ENCODE measurements at regions not wholly inside any gene's neighbourhood (a gene's known extent, or its start where the extent isn't known, plus 50 kb on each side); places are given as distances from the start of the nearest gene placed in this dataset.

DNA sequence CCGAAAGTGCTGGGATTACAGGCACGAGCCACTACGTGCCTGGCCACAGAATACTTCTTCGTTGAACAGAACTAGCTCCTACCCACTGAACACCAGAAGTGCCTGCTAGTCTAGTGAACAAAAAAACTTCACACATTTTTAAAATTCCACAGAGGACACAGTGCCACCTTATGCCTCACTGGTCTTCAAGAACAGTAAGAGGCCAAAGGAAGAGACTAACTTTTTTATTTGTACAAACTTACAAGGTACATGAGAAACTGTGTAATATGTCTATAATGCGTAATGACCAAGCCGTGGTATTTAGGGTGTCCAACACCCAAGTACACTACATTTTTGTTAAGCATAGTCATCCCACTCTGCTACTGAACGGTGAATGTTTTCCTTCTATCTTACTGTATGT is 144.4 kb upstream of the PTER start:
- 83% methylated on average over 7 of the region's 7 CpGs for WGBS

DNA sequence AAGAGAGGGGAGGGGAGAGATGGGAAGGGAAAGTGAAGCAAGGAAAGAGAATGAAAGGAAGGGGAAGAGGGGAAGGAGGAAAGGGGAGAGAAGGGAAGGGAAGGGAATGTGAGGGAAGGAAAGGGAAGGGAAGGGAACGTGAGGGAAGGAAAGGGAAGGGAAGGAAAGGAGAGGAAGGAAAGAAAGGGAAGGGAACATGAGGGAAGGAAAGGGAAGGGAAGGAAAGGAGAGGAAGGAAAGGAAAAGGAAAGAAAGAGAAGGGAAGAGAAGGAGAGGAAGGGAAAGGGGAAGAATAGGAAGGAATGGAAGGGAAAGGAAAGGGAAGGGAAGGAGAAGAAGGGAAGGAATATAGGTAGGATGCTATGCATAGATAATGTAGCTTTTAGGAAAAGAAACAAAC is 139.7 kb upstream of the PTER start:
- no peaks in the 10 kb centered on the region for H3K27me3 ChIP-seq
- no peak overlapping the region for H3K4me3 ChIP-seq
- no peak overlapping the region for H3K27ac ChIP-seq
- 58% methylated on average over 1 of the region's 1 CpG for WGBS
- no peaks in the 10 kb centered on the region for H3K4me1 ChIP-seq
- TF ChIP-seq POLR2A (IDR thresholded peaks at IDR 0.05) (no peak), POLR2AphosphoS5 (IDR thresholded peaks at IDR 0.05) (no peak), EP300 (IDR thresholded peaks at IDR 0.05) (no peak)
- TF ChIP-seq, protein P1, sequence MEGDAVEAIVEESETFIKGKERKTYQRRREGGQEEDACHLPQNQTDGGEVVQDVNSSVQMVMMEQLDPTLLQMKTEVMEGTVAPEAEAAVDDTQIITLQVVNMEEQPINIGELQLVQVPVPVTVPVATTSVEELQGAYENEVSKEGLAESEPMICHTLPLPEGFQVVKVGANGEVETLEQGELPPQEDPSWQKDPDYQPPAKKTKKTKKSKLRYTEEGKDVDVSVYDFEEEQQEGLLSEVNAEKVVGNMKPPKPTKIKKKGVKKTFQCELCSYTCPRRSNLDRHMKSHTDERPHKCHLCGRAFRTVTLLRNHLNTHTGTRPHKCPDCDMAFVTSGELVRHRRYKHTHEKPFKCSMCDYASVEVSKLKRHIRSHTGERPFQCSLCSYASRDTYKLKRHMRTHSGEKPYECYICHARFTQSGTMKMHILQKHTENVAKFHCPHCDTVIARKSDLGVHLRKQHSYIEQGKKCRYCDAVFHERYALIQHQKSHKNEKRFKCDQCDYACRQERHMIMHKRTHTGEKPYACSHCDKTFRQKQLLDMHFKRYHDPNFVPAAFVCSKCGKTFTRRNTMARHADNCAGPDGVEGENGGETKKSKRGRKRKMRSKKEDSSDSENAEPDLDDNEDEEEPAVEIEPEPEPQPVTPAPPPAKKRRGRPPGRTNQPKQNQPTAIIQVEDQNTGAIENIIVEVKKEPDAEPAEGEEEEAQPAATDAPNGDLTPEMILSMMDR (IDR thresholded peaks at IDR 0.05) = no peak
- no peak for DNase-seq (ENCODE audit: low spot score in 2 of 2)
- no peaks in the 10 kb centered on the region for H3K9me3 ChIP-seq
- no peaks in the 10 kb centered on the region for H3K36me3 ChIP-seq

More for the DNA sequence above, 144.4 kb upstream of the PTER start:
- TF ChIP-seq, protein P1 (IDR thresholded peaks at IDR 0.05) = no peak
- TF ChIP-seq POLR2A (IDR thresholded peaks at IDR 0.05) (no peak), POLR2AphosphoS5 (IDR thresholded peaks at IDR 0.05) (no peak), EP300 (IDR thresholded peaks at IDR 0.05) (no peak)
- Histone ChIP-seq H3K36me3 (no peaks in the 10 kb centered on the region), H3K4me3 (no peak overlapping the region), H3K27ac (no peak overlapping the region), H3K9me3 (no peaks in the 10 kb centered on the region), H3K4me1 (no peaks in the 10 kb centered on the region), H3K27me3 (no peaks in the 10 kb centered on the region)
- DNase-seq (ENCODE audit: low spot score in 2 of 2) = no peak

DNA sequence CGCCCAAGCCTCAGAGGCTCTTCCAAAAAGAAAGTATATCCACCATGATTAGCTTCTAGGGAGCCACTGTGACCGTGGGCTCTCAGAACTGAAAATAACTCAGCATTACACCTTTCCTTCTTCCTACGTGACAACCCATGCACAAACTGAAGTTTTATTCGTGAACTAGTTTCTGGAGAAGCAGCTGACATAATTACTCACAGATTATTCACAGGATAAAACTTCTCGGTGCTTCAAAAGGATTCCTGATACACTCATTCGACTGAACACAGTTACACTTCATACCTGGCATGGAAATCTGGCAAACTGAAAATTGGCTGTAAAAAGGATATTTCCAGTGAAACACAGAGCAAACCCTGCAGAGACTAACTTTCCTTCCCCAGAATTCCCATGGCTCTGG is 139.2 kb upstream of the PTER start:
- Histone ChIP-seq H3K4me3 (no peak overlapping the region), H3K27me3 (no peaks in the 10 kb centered on the region), H3K36me3 (no peaks in the 10 kb centered on the region), H3K9me3 (no peaks in the 10 kb centered on the region), H3K4me1 (no peaks in the 10 kb centered on the region), H3K27ac (no peak overlapping the region)
- DNase-seq (ENCODE audit: low spot score in 2 of 2) = no peak
- 51% methylated on average over 6 of the region's 6 CpGs for WGBS
- TF ChIP-seq, protein P1 (IDR thresholded peaks at IDR 0.05) = no peak
- TF ChIP-seq POLR2AphosphoS5 (IDR thresholded peaks at IDR 0.05) = no peak
- TF ChIP-seq EP300 (IDR thresholded peaks at IDR 0.05) = no peak
- no peak for TF ChIP-seq POLR2A (IDR thresholded peaks at IDR 0.05)

DNA sequence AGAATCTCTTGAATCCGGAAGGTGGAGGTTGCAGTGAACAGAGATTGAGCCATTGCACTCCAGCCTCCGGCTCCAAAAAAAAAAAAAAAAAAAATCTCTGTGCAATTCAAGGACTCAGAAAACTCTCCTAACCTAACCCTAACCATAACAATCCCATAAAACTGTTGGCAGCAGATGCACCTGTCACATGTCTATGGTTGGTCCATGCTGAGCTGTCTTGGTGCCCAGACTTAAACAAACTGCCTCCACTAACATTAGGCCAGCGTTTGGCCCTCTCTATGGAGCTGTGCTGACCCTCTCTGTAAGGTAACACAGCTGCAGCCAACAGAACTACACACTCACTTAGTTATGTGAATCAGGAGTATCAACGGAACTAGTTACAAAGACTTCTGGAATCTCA is 132.5 kb upstream of the PTER start:
- Histone ChIP-seq H3K27me3 (no peaks in the 10 kb centered on the region), H3K4me3 (no peak overlapping the region), H3K27ac (no peak overlapping the region), H3K36me3 (no peaks in the 10 kb centered on the region), H3K9me3 (peaks cover 4% of the 10 kb centered on the region), H3K4me1 (no peaks in the 10 kb centered on the region)
- 73% methylated on average over 3 of the region's 4 CpGs for WGBS
- no peak for DNase-seq (ENCODE audit: low spot score in 2 of 2)
- TF ChIP-seq, protein P1 (IDR thresholded peaks at IDR 0.05) = no peak
- no peak for TF ChIP-seq POLR2AphosphoS5 (IDR thresholded peaks at IDR 0.05)
- no peak for TF ChIP-seq POLR2A (IDR thresholded peaks at IDR 0.05)
- no peak for TF ChIP-seq EP300 (IDR thresholded peaks at IDR 0.05)

DNA sequence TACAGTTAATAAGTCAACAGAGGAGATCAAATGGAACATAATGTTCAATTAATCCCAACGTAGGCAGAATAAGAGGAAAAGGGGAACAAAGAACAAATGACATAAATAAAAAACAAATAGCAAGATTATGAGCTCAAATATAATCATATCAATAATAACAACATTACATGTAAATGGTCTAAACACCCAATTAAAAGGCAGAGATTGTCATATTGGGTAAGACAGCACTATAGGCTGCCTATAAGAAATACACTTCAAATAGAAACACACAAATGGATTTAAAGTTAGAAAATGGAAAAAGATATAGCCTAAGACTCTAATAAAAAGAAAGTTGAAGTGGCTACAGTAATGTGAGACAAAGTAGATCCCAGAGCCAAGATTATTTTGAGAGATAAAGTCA is 126.4 kb upstream of the PTER start:
- Histone ChIP-seq H3K27ac (no peak overlapping the region), H3K9me3 (peaks cover 9% of the 10 kb centered on the region), H3K4me3 (no peak overlapping the region), H3K27me3 (no peaks in the 10 kb centered on the region), H3K4me1 (no peaks in the 10 kb centered on the region), H3K36me3 (no peaks in the 10 kb centered on the region)
- TF ChIP-seq POLR2A (IDR thresholded peaks at IDR 0.05) (no peak), EP300 (IDR thresholded peaks at IDR 0.05) (no peak), POLR2AphosphoS5 (IDR thresholded peaks at IDR 0.05) (no peak)
- TF ChIP-seq, protein P1 (IDR thresholded peaks at IDR 0.05) = no peak
- 53% methylated on average over 1 of the region's 1 CpG for WGBS
- DNase-seq (ENCODE audit: low spot score in 2 of 2) = no peak
